Neural progenitor cell (in vitro differentiated cells): ENCODE measurements at regions not wholly inside any gene's neighbourhood (a gene's known extent, or its start where the extent isn't known, plus 50 kb on each side); places are given as distances from the start of the nearest gene placed in this dataset.

ENCODE experiments used
- DNase-seq: peaks from one replicate; pipeline ENCODE4 v3.0.0-alpha.2; 2016; ENCODE audit warnings: low spot score
- H2AFZ ChIP-seq: fragments of 200-600 bp; sonication (generic); replicated peaks from 2 replicates; pipeline ENCODE4 v1.6.1; 2016; ENCODE audit warnings: antibody characterized with exemption
- H3F3A ChIP-seq: fragments of 200-600 bp; sonication (generic); 2 replicates; pipeline ENCODE4 v1.6.1; 2016; ENCODE audit warnings: antibody characterized with exemption, low read depth
- H3K27ac ChIP-seq: fragments of 200-600 bp; sonication (generic); 2 replicates; pipeline ENCODE4 v1.5.1; 2016; ENCODE audit warnings: mild to moderate bottlenecking
- H3K27me3 ChIP-seq: fragments of 200-600 bp; sonication (generic); 2 replicates; pipeline ENCODE4 v1.6.1; 2016; ENCODE audit warnings: mild to moderate bottlenecking, moderate library complexity
- H3K36me3 ChIP-seq: fragments of 200-600 bp; sonication (generic); 2 replicates; pipeline ENCODE4 v1.5.1; 2016
- H3K4me1 ChIP-seq: fragments of 200-600 bp; sonication (generic); 2 replicates; pipeline ENCODE4 v1.6.1; 2016; ENCODE audit warnings: mixed run types
- H3K4me2 ChIP-seq: fragments of 200-600 bp; sonication (generic); 2 replicates; pipeline ENCODE4 v1.6.1; 2016
- H3K4me3 ChIP-seq: fragments of 200-600 bp; sonication (generic); 2 replicates; pipeline ENCODE4 v1.5.1; 2016
- H3K79me2 ChIP-seq: fragments of 200-600 bp; sonication (generic); 2 replicates; pipeline ENCODE4 v1.6.1; 2016; ENCODE audit warnings: low read depth
- H3K9ac ChIP-seq: fragments of 200-600 bp; sonication (generic); 2 replicates; pipeline ENCODE4 v1.6.1; 2016
- H3K9me3 ChIP-seq: fragments of 200-600 bp; sonication (generic); 2 replicates; pipeline ENCODE4 v1.5.1; 2016; ENCODE audit warnings: low read depth
- H4K20me1 ChIP-seq: fragments of 200-600 bp; sonication (generic); 2 replicates; pipeline ENCODE4 v1.6.1; 2016; ENCODE audit warnings: low read depth
- H3K27ac Mint-ChIP-seq: 3 replicates; pipeline ENCODE4 v1.8.0; 2021; ENCODE audit warnings: mixed read lengths
- H3K27me3 Mint-ChIP-seq: 2 replicates; pipeline ENCODE4 v1.8.0; 2022; ENCODE audit warnings: low read depth, mild to moderate bottlenecking, inconsistent platforms, moderate library complexity, mixed read lengths; ENCODE audit not compliant: insufficient read depth
- H3K36me3 Mint-ChIP-seq: 3 replicates; pipeline ENCODE4 v1.8.0; 2021; ENCODE audit warnings: mixed read lengths
- H3K4me1 Mint-ChIP-seq: 3 replicates; pipeline ENCODE4 v1.8.0; 2021; ENCODE audit warnings: mixed read lengths
- H3K4me3 Mint-ChIP-seq: 3 replicates; pipeline ENCODE4 v1.8.0; 2021; ENCODE audit warnings: mild to moderate bottlenecking, moderate library complexity, mixed read lengths
- H3K9me3 Mint-ChIP-seq: 3 replicates; pipeline ENCODE4 v1.8.0; 2020; ENCODE audit warnings: mixed read lengths
- CTCF ChIP-seq: fragments of 200-600 bp; sonication (generic); IDR thresholded peaks from 2 replicates; pipeline ENCODE4 v1.5.1; 2017; ENCODE audit warnings: antibody characterized with exemption, mild to moderate bottlenecking
- EZH2 ChIP-seq: fragments of 200-600 bp; sonication (generic); IDR thresholded peaks from 2 replicates; pipeline ENCODE4 v1.6.1; 2017; ENCODE audit warnings: antibody characterized with exemption, mild to moderate bottlenecking, moderate library complexity
- EZH2phosphoT487 ChIP-seq: fragments of 200-600 bp; sonication (generic); IDR thresholded peaks from 2 replicates; pipeline ENCODE4 v1.6.1; 2017; ENCODE audit warnings: antibody characterized with exemption

GRCh38 chr12:107448198-107448597 is 237.4 kb upstream of the PWP1 start:
- H3K9me3 Mint-ChIP-seq, result peaks cover 5% of the 10 kb centered on the region
- no peak for TF ChIP-seq EZH2phosphoT487
- TF ChIP-seq CTCF, result peak; percentile 60
- DNase-seq, result peak; percentile 73

GRCh38 chr12:107449891-107450290 is 235.7 kb upstream of the PWP1 start:
- peaks cover 17% of the 10 kb centered on the region for H3K4me1 ChIP-seq
- H3F3A ChIP-seq, result no peaks in the 10 kb centered on the region
- peak overlapping the region; percentile 14 for H3K4me2 ChIP-seq
- Mint-ChIP-seq H3K4me1 (peaks cover 12% of the 10 kb centered on the region), H3K27me3 (peaks cover 43% of the 10 kb centered on the region), H3K4me3 (no peak overlapping the region), H3K9me3 (peaks cover 5% of the 10 kb centered on the region), H3K36me3 (no peaks in the 10 kb centered on the region), H3K27ac (peak overlapping the region; percentile 9)
- H3K27ac ChIP-seq, result no peak overlapping the region
- no peak for DNase-seq
- no peaks in the 10 kb centered on the region for H3K27me3 ChIP-seq
- H3K9me3 ChIP-seq, result no peaks in the 10 kb centered on the region
- H2AFZ ChIP-seq, result no peak overlapping the region
- H3K9ac ChIP-seq, result no peak overlapping the region
- H3K36me3 ChIP-seq, result no peaks in the 10 kb centered on the region
- H4K20me1 ChIP-seq, result no peaks in the 10 kb centered on the region
- no peaks in the 10 kb centered on the region for H3K79me2 ChIP-seq
- TF ChIP-seq EZH2, result no peak
- no peak for TF ChIP-seq EZH2phosphoT487
- TF ChIP-seq CTCF, result no peak
- H3K4me3 ChIP-seq, result no peak overlapping the region

More at GRCh38 chr12:107448198-107448597, 237.4 kb upstream of the PWP1 start:
- no peaks in the 10 kb centered on the region for H3K9me3 ChIP-seq
- no peaks in the 10 kb centered on the region for H3K27me3 ChIP-seq
- peaks cover 22% of the 10 kb centered on the region for H3K4me1 Mint-ChIP-seq
- no peak overlapping the region for H3K4me2 ChIP-seq
- no peaks in the 10 kb centered on the region for H3K79me2 ChIP-seq
- H3K27me3 Mint-ChIP-seq, result peaks cover 53% of the 10 kb centered on the region
- H3K27ac ChIP-seq, result no peak overlapping the region
- no peak overlapping the region for H2AFZ ChIP-seq
- H3F3A ChIP-seq, result no peaks in the 10 kb centered on the region
- H3K4me1 ChIP-seq, result peaks cover 17% of the 10 kb centered on the region
- no peaks in the 10 kb centered on the region for H3K36me3 Mint-ChIP-seq
- no peak overlapping the region for H3K9ac ChIP-seq
- H3K27ac Mint-ChIP-seq, result no peak overlapping the region
- no peaks in the 10 kb centered on the region for H4K20me1 ChIP-seq
- H3K36me3 ChIP-seq, result no peaks in the 10 kb centered on the region
- no peak overlapping the region for H3K4me3 ChIP-seq
- H3K4me3 Mint-ChIP-seq, result no peak overlapping the region

- no peak overlapping the region for H3K9ac ChIP-seq
- Mint-ChIP-seq H3K4me1 (peaks cover 12% of the 10 kb centered on the region), H3K36me3 (no peaks in the 10 kb centered on the region), H3K27me3 (peaks cover 42% of the 10 kb centered on the region), H3K27ac (peak overlapping the region; percentile 9), H3K4me3 (no peak overlapping the region), H3K9me3 (peaks cover 5% of the 10 kb centered on the region)
- TF ChIP-seq EZH2 (no peak), CTCF (no peak), EZH2phosphoT487 (no peak)
- H3F3A ChIP-seq, result no peaks in the 10 kb centered on the region
- H3K4me2 ChIP-seq, result peak overlapping the region; percentile 14
- H3K4me3 ChIP-seq, result no peak overlapping the region
- H3K27ac ChIP-seq, result no peak overlapping the region
- H3K9me3 ChIP-seq, result no peaks in the 10 kb centered on the region
- no peaks in the 10 kb centered on the region for H3K27me3 ChIP-seq
- H3K79me2 ChIP-seq, result no peaks in the 10 kb centered on the region
- H3K36me3 ChIP-seq, result no peaks in the 10 kb centered on the region
- peaks cover 17% of the 10 kb centered on the region for H3K4me1 ChIP-seq
- no peak overlapping the region for H2AFZ ChIP-seq
- DNase-seq, result peak; percentile 29
- no peaks in the 10 kb centered on the region for H4K20me1 ChIP-seq
These were observed 235.1 kb upstream of the PWP1 start for GRCh38 chr12:107450541-107450940.
